PC-3 (cell line): ENCODE measurements at regions not wholly inside any gene's neighbourhood (a gene's known extent, or its start where the extent isn't known, plus 50 kb on each side); places are given as distances from the start of the nearest gene placed in this dataset.

Experiments used
- EZH2 ChIP-seq: fragments of 300-600 bp; sonication (generic); IDR thresholded peaks from one replicate; pipeline ENCODE4 v1.6.1; 2017; ENCODE audit warnings: antibody characterized with exemption, mild to moderate bottlenecking, low read length; ENCODE audit not compliant: unreplicated experiment
- EZH2phosphoT487 ChIP-seq: fragments of 300-600 bp; sonication (generic); IDR thresholded peaks from 2 replicates; pipeline ENCODE4 v1.6.1; 2018; ENCODE audit warnings: mild to moderate bottlenecking, antibody characterized with exemption, low read length, borderline replicate concordance
- TF ChIP-seq, protein P1 (sequence below): fragments of 300-600 bp; sonication (generic); conservative IDR thresholded peaks from 2 replicates; pipeline ENCODE4 v1.5.1; 2017; ENCODE audit warnings: antibody characterized with exemption, low read depth, mild to moderate bottlenecking, low read length

DNA sequence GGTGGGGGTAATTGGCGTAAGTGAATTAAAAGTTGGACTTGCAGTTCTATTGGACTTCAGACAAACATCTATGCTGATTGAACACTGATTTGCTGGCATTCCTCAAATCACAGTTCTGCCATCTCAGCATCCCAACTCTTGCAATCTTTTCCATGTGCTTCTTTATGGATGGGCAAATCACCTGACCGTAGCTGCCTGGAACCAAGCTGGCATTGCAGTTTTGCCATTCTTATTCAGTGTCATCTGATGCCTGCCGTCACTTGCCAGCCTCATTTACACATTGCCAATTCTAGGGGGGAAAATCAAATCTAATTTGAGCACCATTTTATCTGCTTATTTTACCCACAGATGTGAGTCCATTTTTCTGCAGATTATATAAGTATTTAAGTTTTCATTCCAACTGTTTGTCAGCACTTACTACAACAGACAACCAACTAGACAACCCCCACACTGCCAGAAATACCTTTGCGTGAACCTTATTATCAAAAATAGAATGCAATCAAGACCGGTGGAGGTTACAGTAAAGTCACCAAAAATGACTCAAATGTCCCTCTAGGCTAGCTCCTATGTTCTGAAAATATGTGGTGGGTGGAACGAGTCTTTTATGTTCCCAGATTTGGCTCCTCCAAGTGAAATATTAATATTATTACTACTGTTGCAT is 172.3 kb upstream of the CTBP2 start:
- TF ChIP-seq, protein P1, sequence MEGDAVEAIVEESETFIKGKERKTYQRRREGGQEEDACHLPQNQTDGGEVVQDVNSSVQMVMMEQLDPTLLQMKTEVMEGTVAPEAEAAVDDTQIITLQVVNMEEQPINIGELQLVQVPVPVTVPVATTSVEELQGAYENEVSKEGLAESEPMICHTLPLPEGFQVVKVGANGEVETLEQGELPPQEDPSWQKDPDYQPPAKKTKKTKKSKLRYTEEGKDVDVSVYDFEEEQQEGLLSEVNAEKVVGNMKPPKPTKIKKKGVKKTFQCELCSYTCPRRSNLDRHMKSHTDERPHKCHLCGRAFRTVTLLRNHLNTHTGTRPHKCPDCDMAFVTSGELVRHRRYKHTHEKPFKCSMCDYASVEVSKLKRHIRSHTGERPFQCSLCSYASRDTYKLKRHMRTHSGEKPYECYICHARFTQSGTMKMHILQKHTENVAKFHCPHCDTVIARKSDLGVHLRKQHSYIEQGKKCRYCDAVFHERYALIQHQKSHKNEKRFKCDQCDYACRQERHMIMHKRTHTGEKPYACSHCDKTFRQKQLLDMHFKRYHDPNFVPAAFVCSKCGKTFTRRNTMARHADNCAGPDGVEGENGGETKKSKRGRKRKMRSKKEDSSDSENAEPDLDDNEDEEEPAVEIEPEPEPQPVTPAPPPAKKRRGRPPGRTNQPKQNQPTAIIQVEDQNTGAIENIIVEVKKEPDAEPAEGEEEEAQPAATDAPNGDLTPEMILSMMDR, result no peak
- TF ChIP-seq EZH2phosphoT487 (no peak), EZH2 (no peak)
